NCI-H526 (cell line): ENCODE measurements at regions not wholly inside any gene's neighbourhood (a gene's known extent, or its start where the extent isn't known, plus 50 kb on each side); places are given as distances from the start of the nearest gene placed in this dataset.
"Not testable (repeated sequence)": the region's sequence is repeated elsewhere in the genome, so short reads cannot be mapped to it uniquely, and the experiment has no call there.

Experiments
- DNase-seq, 2 experiments: peaks; one replicate each; lab custom pipeline; 2025; lab: John Stamatoyannopoulos, UW

GRCh38 chr15:77877869-77878577, 199.5 kb downstream of the TBC1D2B start:
- DNase-seq, result no peak

DNA sequence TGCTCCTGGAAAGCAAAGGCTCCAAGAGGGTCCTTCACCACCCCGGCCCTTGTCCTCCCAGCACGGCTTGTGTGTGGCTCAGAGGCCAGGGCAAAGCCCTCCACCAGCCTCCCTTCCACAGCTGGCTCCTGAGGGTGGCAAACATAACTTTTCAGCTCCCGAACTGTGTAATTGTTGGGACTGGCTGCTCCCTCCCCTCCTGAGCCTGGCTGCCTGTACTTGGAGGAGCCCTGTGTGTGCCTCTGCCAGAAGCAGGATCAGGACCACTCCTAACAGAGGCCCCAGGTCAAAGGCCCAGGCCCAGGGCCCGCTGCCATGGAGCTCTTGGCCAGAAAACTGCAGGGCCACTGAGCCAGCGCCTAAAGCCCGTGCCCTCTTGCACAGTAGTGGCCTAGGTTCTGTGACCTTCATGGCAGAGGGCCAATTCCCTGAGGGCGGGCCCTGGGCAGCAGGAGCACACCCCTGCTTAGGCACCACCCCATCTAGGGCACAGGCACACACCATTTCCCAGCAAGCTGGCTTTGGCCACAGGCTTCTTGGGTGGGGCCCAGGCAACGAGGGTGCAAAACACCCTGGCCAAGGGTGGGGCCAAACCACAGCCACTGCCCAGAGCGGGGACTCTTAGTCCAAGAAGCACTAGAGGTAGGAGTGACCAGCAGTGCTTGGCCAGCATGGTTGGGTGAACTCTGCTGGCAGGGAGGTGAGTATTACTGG, 201.2 kb downstream of the TBC1D2B start:
- not testable (repeated sequence) for DNase-seq

DNA sequence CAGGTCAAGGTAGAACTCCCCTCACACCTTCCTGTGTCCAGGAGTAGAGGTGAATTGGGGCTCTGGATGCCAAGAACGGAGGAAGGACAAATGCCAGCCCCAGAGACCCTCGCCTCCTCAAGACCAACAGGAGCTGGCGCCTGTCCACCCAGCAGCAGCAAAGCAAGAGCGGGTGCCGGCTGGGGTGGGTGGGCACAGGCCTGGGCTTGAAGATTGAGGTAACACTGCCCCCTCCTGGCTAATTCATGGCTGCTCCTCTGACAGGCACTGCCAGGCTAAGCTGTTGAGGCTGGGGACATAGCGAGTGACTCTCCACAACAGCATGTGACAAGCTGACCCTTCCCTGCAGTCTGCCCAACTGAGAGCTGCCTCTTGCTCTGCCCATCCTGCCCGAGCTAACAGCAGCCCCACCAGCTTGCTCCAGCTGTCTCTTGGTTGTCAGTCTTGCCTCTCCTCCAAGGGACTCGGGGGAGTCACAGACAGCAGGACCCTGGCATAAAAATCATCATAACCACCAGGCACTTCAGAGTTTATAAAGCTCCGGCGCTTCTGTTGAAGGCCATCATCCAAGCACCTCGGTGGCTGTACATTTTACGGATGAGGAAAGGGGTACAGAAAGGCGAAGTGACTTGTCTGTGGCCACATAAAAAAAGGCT, 202.3 kb downstream of the TBC1D2B start:
- peak; percentile 22 to 88 for DNase-seq

GRCh38 chr15:77874063-77874462, 203.4 kb downstream of the TBC1D2B start:
- no peak for DNase-seq

DNA sequence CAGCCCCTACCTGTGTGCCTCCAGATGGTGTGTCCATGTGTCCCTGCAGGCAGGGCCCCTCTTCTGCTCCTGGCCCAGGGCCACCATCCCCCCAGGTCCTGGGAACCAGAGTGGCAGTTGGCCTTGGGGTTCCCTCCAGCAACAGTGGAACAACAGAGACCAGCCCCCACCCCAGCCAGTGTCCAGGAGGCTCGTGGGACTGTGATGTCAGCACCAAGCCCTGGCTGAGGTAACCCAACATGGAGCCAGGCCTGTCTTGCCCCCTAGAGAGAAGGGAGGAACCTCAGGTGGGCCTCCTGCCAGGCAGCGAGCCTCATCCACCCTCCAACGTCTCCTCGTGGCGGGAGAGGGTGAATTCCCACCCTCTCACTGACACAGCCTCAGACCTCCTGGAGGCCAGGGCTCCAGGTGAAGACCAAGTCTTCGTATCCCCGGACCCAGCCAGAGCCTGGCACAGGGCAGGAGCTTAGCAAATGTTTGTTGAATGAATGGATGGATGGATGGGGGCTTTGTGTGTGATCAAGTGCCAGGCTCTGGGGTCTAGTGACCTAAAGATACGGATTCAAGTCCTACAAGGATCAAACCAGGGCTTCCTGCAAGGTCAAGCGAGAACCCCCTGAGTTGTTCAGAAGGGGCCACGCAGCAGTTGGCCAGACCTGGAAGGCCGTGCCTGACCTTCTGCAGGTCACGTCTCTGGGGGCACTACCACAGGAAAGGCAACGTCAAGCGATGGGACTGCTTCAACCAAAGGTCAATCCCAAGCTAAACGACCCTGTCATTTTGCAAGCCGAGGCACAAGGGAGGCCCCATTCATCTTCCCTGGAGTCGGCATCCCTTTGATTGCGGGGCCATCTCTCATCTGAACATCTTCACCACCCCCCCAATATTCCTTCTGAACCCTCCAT, 204.7 kb downstream of the TBC1D2B start:
- not testable (repeated sequence) for DNase-seq

DNA sequence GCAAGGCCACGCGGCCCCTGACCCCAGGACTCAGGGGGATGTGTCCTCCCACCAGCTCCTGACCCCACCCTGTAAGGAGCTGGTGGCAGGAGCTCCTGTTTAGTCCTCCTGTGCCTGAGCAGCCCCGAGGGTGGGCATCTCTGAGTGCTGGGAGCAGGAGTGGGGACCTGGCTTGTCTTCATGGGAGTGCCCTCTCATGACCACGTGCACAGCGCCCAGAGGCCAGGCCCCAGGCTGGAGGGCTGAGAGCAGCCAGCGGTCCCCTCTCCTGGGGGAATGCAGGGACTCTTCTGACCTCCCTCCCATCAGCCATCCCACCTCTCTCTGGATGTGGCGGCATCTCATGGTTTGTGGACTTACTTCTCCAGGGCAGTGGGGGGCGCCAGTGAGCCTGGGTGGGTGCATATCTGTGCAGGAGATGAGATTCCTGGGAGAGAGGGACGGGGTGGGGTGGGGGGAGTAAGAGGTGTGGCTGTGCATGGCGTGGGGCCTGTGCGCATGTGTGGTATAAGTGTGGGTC, 205.6 kb downstream of the TBC1D2B start:
- peak in 1 of 2 experiments; percentile 36 for DNase-seq

DNA sequence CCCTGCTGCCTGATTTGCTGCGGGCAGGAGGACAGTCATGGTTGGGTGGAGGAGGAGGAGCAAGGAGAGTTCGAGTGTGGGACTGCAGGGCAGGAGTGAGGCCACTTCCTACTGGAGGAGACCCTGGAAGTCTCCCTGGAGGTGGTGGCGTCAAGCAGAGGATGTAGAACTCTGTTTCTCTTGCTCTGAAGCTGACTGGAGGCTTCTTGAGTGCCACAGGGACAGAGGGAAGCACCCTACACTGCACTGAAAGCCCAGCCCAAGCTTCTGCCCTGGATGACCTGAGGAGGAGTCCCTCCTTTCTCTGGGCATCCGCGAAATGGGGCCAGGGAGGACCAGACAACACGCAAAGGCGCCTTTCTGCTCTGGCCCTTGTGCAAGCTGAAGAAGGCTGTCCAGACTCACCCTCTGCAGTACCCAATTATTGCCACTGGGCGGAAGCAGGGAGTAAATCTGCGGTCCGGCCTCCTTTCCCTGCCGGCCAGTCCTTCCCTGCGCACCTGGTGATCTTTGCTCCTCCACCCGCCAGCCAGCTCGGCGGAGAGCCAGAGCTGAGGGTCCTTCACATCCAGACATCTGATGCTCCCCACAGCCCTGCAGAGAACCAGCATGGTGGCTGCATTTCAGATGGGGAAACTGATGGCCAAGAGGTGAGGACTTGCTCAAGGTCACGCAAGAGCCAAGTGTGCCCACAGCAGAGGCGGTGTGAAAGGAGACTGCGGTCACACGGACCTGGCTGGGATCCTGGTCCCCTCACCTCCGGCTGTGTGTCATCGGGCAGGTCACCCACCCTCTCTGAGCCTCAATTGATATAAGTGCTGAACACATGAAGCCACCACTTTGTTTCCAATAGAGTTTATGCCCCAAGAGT, 207.1 kb downstream of the TBC1D2B start:
- peak; percentile 44 to 85 for DNase-seq

GRCh38 chr15:77869021-77869895, 208.3 kb downstream of the TBC1D2B start:
- DNase-seq, result no peak

GRCh38 chr15:77868048-77868629, 209.4 kb downstream of the TBC1D2B start:
- peak; percentile 27 to 82 for DNase-seq

GRCh38 chr15:77867266-77868047, 210.1 kb downstream of the TBC1D2B start:
- no peak for DNase-seq

- no peak for DNase-seq
Observed at GRCh38 chr15:77866596-77867125, 210.8 kb downstream of the TBC1D2B start.

- no peak for DNase-seq
Observed at GRCh38 chr15:77866186-77866585, 211.3 kb downstream of the TBC1D2B start.

DNA sequence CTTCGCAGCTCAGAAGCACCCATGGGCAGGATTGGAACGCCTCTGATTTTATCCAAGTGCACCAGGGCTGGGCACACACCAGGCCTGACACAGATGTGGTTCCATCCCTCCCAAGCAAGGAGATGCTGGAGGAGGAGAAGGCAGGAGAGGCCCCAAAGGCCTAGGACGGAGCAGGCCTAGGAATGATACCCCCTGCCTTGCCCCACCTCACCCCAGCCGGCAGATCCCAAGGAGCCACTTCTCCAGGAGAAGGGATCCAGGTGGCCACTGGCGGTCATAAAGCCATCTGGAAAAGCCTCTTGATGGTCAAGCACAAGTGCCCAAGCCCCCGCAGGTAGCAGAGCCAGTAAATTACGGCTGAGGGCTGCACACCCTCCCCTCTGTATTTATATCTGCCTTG, 211.8 kb downstream of the TBC1D2B start:
- no peak for DNase-seq

- no peak for DNase-seq
Observed at GRCh38 chr15:77865106-77865610, 212.4 kb downstream of the TBC1D2B start.

DNA sequence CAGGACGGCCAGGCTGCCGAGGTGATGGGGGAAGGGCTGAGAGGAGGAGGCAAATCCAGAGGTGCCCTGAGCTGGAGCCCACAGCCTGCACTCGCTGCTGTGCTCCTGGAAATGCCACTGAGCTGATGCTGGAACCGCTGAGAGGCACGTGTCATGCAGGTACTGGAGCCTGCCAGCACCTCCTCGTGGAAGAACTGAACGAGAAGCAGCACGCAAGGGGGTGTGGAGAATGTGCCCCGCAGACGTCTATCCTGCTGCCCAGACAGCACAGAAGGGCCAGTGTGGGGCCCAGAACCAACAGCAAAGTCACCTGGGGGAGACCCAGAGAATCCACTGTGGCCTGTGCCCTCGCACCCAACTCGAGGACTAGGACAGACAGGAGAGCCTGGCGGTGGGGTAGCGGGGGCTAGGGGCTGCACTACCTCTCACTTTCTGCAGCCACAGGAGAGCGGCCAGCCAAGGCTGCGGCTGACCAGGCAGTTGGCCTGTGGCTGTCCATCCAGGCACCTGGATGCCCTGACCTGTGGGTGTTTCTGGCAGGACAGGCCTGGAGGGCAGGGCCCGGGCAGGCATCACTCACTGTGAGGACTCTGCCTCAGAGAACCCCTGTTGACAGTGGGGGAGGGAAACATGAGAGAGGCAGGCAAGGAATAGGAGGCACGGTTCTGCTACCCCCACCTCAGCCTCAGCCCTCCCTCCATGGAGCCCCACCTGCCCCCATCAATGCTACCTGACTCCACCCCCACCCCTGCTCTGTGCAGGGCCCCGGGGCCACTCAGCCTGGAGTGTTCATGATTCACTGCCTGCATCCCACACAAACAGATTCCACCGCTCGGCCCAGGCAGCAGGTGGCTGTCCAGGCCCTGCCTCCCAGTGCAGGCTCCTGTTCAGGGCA, 213.1 kb downstream of the TBC1D2B start:
- DNase-seq, result peak in 1 of 2 experiments; percentile 26

DNA sequence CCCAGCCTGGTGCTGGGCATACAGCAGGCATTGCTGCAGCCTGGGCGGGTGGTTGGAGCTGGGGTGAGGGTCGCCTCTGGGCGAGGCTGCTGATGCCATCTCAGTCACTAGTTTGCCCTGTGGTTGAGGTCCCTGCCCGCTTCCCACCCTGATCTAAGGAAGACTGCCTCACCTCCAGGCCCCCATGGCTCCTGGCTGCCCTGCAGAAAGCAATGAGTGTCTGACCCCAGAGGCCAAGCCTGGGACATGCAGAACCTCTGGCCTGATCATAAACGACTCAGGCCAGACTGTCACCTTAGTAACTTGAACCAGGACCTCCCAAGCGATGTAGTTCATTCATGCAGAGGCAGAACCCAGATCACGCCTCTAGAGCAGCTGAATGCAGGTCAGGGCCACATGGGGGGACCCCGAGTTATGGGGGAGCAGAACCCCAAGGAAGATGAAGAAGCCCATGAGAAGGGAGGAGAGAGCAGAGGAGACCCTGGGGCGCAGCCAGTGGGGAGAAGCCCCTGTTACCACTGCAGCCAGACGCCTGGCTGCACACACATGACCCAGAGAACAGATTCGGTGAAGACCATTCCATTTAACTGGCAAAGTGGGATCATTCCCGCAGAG, 213.9 kb downstream of the TBC1D2B start:
- no peak for DNase-seq
